Stimulated activated effector memory CD8-positive, alpha-beta T cell treated with anti-CD3 and anti-CD28 coated beads, Interleukin-12 subunit alpha, Interleukin-12 subunit beta, amount 100 ng/mL, for 72 hours (primary cell): ENCODE measurements at regions not wholly inside any gene's neighbourhood (a gene's known extent, or its start where the extent isn't known, plus 50 kb on each side); places are given as distances from the start of the nearest gene placed in this dataset.

ENCODE experiments used
- ATAC-seq: fragments of 150-1000 bp; cut with Tn5 transposase; 2 replicates; pipeline ENCODE4 v1.10.0; 2021
- DNase-seq, 2 donors: peaks; one replicate each; pipeline ENCODE4 v3.0.0; 2021 to 2022; ENCODE audit warnings: low spot score in 2 of 2
- H3K27ac Mint-ChIP-seq: one replicate; pipeline ENCODE4 v1.8.0; 2022; ENCODE audit warnings: mild to moderate bottlenecking, mixed read lengths
- H3K36me3 Mint-ChIP-seq: one replicate; pipeline ENCODE4 v1.8.0; 2022; ENCODE audit warnings: mild to moderate bottlenecking, mixed read lengths
- H3K4me1 Mint-ChIP-seq: one replicate; pipeline ENCODE4 v1.8.0; 2022; ENCODE audit warnings: mixed read lengths
- H3K4me3 Mint-ChIP-seq: one replicate; pipeline ENCODE4 v1.8.0; 2022; ENCODE audit warnings: mild to moderate bottlenecking, mixed read lengths
- H3K9me3 Mint-ChIP-seq: one replicate; pipeline ENCODE4 v1.8.0; 2022; ENCODE audit warnings: mixed read lengths

- Mint-ChIP-seq H3K4me1 (no peaks in the 10 kb centered on the region), H3K27ac (no peak overlapping the region), H3K36me3 (no peaks in the 10 kb centered on the region), H3K4me3 (no peak overlapping the region), H3K9me3 (no peaks in the 10 kb centered on the region)
- ATAC-seq (no peak), DNase-seq (no peak)
Observed at GRCh38 chr1:172917972-172918371, 132.8 kb downstream of the TNFSF18 start.

DNA sequence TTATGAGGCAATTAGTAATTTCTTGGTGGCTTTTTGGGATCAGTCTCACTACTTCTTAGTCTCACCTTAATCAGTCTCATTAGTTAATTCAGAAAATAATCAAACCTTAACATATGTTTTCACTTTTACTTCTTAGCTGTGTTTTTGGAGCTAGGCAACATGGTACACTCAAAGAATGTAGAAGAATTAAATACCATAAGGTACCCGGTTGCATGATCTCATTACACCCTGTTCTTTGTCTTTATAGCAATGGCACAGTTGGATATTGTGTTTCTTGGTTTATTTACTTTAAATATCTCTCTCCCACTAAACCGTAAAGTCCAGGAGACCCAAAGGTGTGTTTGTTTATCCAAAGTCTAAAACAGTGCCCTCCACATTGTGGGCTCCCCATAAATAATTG, 132.3 kb downstream of the TNFSF18 start:
- Mint-ChIP-seq H3K36me3 (no peaks in the 10 kb centered on the region), H3K27ac (no peak overlapping the region), H3K4me3 (no peak overlapping the region), H3K4me1 (no peaks in the 10 kb centered on the region), H3K9me3 (no peaks in the 10 kb centered on the region)
- DNase-seq (no peak), ATAC-seq (no peak)

DNA sequence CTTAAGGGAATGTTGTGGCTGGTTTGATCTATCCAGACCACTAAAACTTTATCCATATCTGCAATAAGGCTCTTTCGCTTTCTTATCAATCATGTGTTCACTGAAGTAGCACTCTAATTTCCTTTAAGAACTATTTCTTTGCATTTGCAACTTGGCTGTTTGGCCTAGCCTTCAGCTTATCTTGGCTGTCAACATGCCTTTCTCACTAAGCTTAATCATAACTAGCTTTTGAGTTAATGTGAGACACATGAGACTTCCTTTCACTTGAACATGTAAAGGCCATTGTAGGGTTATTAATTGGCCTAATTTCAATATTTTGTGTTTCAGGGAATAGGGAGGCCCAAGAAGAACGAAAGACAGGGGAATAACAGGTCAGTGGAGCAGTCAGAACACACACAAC, 124.7 kb downstream of the TNFSF18 start:
- Mint-ChIP-seq H3K27ac (no peak overlapping the region), H3K4me3 (no peak overlapping the region), H3K36me3 (no peaks in the 10 kb centered on the region), H3K4me1 (no peaks in the 10 kb centered on the region), H3K9me3 (no peaks in the 10 kb centered on the region)
- ATAC-seq (no peak), DNase-seq (no peak)

- H3K4me3 Mint-ChIP-seq, result no peak overlapping the region
- no peak for ATAC-seq
Observed at GRCh38 chr1:172928412-172928811, 122.3 kb downstream of the TNFSF18 start.

GRCh38 chr1:172929006-172929405, 121.7 kb downstream of the TNFSF18 start:
- ATAC-seq (no peak), DNase-seq (no peak)
- H3K4me3 Mint-ChIP-seq, result no peak overlapping the region
- no peaks in the 10 kb centered on the region for H3K9me3 Mint-ChIP-seq
- H3K27ac Mint-ChIP-seq, result no peak overlapping the region
- peaks cover 14% of the 10 kb centered on the region for H3K4me1 Mint-ChIP-seq
- H3K36me3 Mint-ChIP-seq, result peaks cover 8% of the 10 kb centered on the region

More at GRCh38 chr1:172928412-172928811, 122.3 kb downstream of the TNFSF18 start:
- Mint-ChIP-seq H3K4me1 (peaks cover 8% of the 10 kb centered on the region), H3K27ac (no peak overlapping the region), H3K36me3 (peaks cover 3% of the 10 kb centered on the region), H3K9me3 (no peaks in the 10 kb centered on the region)
- DNase-seq, result no peak

- ATAC-seq, result no peak
- peaks cover 18% of the 10 kb centered on the region for H3K4me1 Mint-ChIP-seq
- H3K9me3 Mint-ChIP-seq, result no peaks in the 10 kb centered on the region
Observed at GRCh38 chr1:172930142-172930541, 120.6 kb downstream of the TNFSF18 start.

DNA sequence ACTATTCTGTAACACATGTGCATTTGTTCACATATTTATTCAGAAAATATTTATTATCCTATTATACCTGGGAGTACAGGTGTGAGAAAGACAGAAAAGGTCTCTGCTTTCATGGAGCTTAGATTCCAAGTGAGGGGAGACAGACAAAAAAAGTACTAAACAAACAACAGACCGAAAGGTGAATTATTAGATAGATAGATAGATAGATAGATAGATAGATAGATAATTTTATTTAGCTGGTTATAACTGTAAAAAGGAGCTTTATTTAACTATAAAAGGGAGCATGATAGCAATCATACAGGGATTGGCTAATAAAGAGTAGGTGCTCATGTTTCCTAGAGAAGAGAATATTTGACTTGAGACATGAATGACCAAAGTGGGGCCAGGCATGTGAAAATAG, 119.4 kb downstream of the TNFSF18 start:
- Mint-ChIP-seq H3K36me3 (peaks cover 8% of the 10 kb centered on the region), H3K27ac (no peak overlapping the region), H3K4me3 (no peak overlapping the region), H3K9me3 (no peaks in the 10 kb centered on the region), H3K4me1 (peaks cover 18% of the 10 kb centered on the region)
- no peak for ATAC-seq
- DNase-seq, result no peak

More at GRCh38 chr1:172930142-172930541, 120.6 kb downstream of the TNFSF18 start:
- DNase-seq, result no peak
- Mint-ChIP-seq H3K4me3 (no peak overlapping the region), H3K36me3 (peaks cover 8% of the 10 kb centered on the region), H3K27ac (no peak overlapping the region)

- no peak overlapping the region for H3K4me3 Mint-ChIP-seq
- ATAC-seq (no peak), DNase-seq (no peak)
- H3K36me3 Mint-ChIP-seq, result peaks cover 8% of the 10 kb centered on the region
- no peak overlapping the region for H3K27ac Mint-ChIP-seq
- peaks cover 18% of the 10 kb centered on the region for H3K4me1 Mint-ChIP-seq
- H3K9me3 Mint-ChIP-seq, result no peaks in the 10 kb centered on the region
Observed at GRCh38 chr1:172931761-172932160, 119.0 kb downstream of the TNFSF18 start.

DNA sequence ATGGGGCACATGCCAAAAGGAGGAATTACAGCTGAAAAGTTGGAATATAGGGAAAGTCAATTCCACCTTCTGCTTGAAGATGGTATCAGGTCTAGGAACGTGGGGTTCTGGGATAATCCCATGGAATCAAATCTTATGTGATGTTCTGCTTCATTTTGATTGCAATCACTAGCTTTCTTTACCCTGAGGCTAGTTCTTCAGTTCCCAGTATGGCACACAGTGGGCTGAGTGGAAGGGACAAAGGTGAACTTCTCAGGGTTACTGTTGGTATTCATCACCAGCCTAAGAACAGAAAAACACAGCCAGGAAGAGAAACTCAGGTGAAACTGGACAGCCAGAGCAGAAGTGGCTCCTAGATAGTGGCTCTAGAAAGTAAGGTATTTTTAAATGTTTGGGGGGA, 117.8 kb downstream of the TNFSF18 start:
- no peak overlapping the region for H3K27ac Mint-ChIP-seq
- H3K9me3 Mint-ChIP-seq, result no peaks in the 10 kb centered on the region
- H3K36me3 Mint-ChIP-seq, result peaks cover 8% of the 10 kb centered on the region
- no peak overlapping the region for H3K4me3 Mint-ChIP-seq
- peaks cover 18% of the 10 kb centered on the region for H3K4me1 Mint-ChIP-seq
- ATAC-seq (no peak), DNase-seq (no peak)

GRCh38 chr1:172934417-172934762, 116.4 kb downstream of the TNFSF18 start:
- H3K4me3 Mint-ChIP-seq, result no peak overlapping the region
- no peak for ATAC-seq
- H3K36me3 Mint-ChIP-seq, result peaks cover 8% of the 10 kb centered on the region
- peaks cover 18% of the 10 kb centered on the region for H3K4me1 Mint-ChIP-seq
- no peak overlapping the region for H3K27ac Mint-ChIP-seq
- no peak for DNase-seq
- H3K9me3 Mint-ChIP-seq, result no peaks in the 10 kb centered on the region

- H3K9me3 Mint-ChIP-seq, result no peaks in the 10 kb centered on the region
- ATAC-seq (no peak), DNase-seq (no peak)
- H3K27ac Mint-ChIP-seq, result no peak overlapping the region
- peaks cover 18% of the 10 kb centered on the region for H3K4me1 Mint-ChIP-seq
- H3K4me3 Mint-ChIP-seq, result no peak overlapping the region
- H3K36me3 Mint-ChIP-seq, result peaks cover 8% of the 10 kb centered on the region
Observed at GRCh38 chr1:172935062-172935592, 115.6 kb downstream of the TNFSF18 start.

GRCh38 chr1:172936088-172936645, 114.6 kb downstream of the TNFSF18 start:
- H3K4me1 Mint-ChIP-seq, result peaks cover 18% of the 10 kb centered on the region
- no peak overlapping the region for H3K4me3 Mint-ChIP-seq
- H3K36me3 Mint-ChIP-seq, result peaks cover 8% of the 10 kb centered on the region
- H3K9me3 Mint-ChIP-seq, result no peaks in the 10 kb centered on the region
- H3K27ac Mint-ChIP-seq, result no peak overlapping the region
- DNase-seq (no peak), ATAC-seq (no peak)

GRCh38 chr1:172938681-172939080, 112.1 kb downstream of the TNFSF18 start:
- H3K27ac Mint-ChIP-seq, result no peak overlapping the region
- peaks cover 3% of the 10 kb centered on the region for H3K9me3 Mint-ChIP-seq
- ATAC-seq (no peak), DNase-seq (no peak)
- no peak overlapping the region for H3K4me3 Mint-ChIP-seq
- H3K36me3 Mint-ChIP-seq, result peaks cover 2% of the 10 kb centered on the region
- peaks cover 8% of the 10 kb centered on the region for H3K4me1 Mint-ChIP-seq

GRCh38 chr1:172939475-172939874, 111.3 kb downstream of the TNFSF18 start:
- H3K4me3 Mint-ChIP-seq, result no peak overlapping the region
- no peaks in the 10 kb centered on the region for H3K4me1 Mint-ChIP-seq
- DNase-seq (no peak), ATAC-seq (no peak)
- peaks cover 3% of the 10 kb centered on the region for H3K9me3 Mint-ChIP-seq
- no peak overlapping the region for H3K27ac Mint-ChIP-seq
- H3K36me3 Mint-ChIP-seq, result no peaks in the 10 kb centered on the region

- H3K27ac Mint-ChIP-seq, result no peak overlapping the region
- peaks cover 3% of the 10 kb centered on the region for H3K9me3 Mint-ChIP-seq
- no peak for DNase-seq
Observed at GRCh38 chr1:172940174-172940855, 110.4 kb downstream of the TNFSF18 start.

GRCh38 chr1:172941471-172941870, 109.3 kb downstream of the TNFSF18 start:
- H3K36me3 Mint-ChIP-seq, result no peaks in the 10 kb centered on the region
- no peaks in the 10 kb centered on the region for H3K4me1 Mint-ChIP-seq
- H3K4me3 Mint-ChIP-seq, result no peak overlapping the region
- no peak for DNase-seq
- peaks cover 3% of the 10 kb centered on the region for H3K9me3 Mint-ChIP-seq
- H3K27ac Mint-ChIP-seq, result no peak overlapping the region
- ATAC-seq, result no peak

More at GRCh38 chr1:172940174-172940855, 110.4 kb downstream of the TNFSF18 start:
- H3K36me3 Mint-ChIP-seq, result no peaks in the 10 kb centered on the region
- H3K4me3 Mint-ChIP-seq, result no peak overlapping the region
- no peaks in the 10 kb centered on the region for H3K4me1 Mint-ChIP-seq
- ATAC-seq, result no peak
